Hindlimb muscle (tissue), 1 donor: ENCODE measurements at regions not wholly inside any gene's neighbourhood (a gene's known extent, or its start where the extent isn't known, plus 50 kb on each side); places are given as distances from the start of the nearest gene placed in this dataset.

Experiments used
- DNase-seq: peaks from one replicate; pipeline ENCODE4 v3.0.0-alpha.2; 2013

DNA sequence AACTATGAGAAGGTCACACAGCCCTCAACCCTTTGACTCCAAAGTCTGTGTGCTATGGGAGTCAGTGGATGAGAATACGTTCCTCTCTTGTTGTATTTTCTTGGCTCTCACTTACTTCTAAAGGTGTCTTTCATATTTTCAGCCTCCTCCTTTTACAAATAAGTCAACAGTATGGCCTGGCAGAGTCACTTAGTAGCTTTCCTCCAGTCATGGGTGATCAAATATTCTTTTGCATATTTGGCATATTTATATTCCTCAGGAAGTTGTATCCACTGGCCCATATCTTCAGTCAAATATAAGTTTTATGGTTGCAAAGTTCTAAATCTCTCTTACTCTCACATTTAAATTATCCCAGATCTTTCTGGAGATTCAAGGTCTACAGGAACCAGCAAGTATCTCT lies 327.5 kb downstream of the ETS1 start:
- DNase-seq, result no peak

DNA sequence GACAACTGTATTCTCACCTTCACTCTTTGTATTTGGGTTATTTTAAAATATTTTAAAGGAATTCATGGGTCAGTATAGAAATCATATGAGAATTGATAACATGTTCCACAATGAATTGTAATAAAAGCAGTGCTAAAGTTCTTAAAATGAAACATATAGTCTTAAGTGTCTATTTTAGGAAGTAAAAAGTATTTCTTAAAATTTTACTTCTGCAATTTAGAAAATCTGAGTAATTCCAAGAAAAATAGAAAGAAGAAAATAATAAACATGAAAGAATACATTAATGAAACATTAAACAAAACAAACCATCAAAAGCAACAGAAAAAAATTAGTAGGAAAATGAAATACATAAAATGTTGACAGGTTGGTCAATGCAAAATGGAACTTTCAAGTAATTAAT lies 332.4 kb downstream of the ETS1 start:
- DNase-seq, result no peak

- DNase-seq, result no peak
Measured at GRCh38 chr11:128251140-128251539, 336.2 kb downstream of the ETS1 start.

- DNase-seq, result no peak
Measured at GRCh38 chr11:128250482-128250881, 336.9 kb downstream of the ETS1 start.

DNA sequence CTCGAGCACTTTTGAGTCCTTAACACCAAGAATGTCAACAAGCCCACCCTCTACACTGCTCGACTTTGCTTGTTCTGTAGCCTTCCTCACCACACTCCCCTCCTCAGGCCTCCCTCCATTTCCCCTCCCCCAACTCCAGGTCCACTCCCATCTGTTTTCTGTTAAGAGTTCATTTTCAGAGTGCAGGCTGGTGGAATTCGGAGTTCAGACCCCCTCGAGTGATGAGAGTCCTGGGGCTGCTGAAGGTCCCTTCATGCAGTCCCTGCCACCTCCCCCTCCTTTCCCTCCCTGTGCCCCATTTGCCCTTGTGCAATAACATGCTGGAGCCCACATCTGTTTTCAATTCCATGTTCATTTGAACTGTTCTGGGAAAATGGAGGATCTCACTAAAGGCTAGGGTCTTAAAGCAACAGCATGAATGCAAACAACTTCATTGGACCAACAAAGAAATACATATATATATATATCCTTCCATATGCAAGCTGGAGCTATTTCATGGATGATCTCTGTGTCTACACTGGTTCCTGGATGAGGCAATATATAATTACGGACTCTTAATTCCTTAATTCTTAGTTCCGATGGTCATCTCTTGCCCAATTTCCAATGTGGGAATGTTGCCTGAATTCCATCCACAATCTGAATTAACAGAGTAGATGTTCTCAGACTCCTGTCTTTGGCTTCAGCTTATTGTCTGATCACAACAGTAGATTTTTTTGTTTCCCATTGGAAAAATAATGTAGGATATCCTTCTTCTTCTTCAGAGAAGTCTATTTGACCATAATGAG lies 340.4 kb downstream of the ETS1 start:
- DNase-seq, result no peak

- peak; percentile 53 for DNase-seq
Measured at GRCh38 chr11:128246364-128246801, 341.0 kb downstream of the ETS1 start.

DNA sequence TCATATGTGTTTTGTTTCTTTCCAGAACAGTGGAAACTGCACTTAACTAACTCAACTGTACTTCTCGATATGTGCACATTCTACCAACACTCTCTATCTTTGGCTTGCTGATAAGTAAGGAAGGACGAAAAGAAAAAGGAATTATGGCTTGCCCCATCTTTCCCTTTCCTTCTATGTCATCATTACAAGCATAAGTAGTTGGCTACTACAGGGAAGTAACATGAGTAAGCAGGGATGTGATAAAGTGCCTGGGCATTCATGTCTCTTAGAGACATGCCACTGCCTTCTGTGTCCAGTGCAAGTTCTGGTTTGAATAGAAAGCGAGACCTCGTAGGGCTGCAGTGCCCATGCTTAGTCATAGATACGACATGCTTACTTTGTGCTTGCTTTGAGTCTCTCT lies 342.5 kb downstream of the ETS1 start:
- DNase-seq, result no peak

DNA sequence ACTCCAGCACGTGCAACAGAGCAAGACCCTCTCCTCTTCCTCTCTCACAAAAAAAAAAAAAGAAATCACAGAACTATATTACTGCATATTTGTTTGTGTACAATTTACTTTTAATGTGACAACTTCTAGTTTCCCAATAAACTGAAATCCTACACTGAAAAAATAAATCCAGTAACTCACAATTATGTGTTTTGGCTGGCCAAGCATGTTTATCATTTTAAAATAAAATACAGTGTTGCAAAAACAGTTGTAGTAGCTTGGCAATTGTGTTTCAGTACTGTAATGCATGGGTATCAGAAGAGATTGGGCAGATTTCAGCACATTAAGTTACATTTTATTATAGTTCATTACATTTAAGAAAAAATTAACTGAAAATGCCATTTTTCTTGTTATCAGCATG lies 344.9 kb downstream of the ETS1 start:
- no peak for DNase-seq

GRCh38 chr11:128240546-128240945 lies 346.8 kb downstream of the ETS1 start:
- DNase-seq, result peak; percentile 32

DNA sequence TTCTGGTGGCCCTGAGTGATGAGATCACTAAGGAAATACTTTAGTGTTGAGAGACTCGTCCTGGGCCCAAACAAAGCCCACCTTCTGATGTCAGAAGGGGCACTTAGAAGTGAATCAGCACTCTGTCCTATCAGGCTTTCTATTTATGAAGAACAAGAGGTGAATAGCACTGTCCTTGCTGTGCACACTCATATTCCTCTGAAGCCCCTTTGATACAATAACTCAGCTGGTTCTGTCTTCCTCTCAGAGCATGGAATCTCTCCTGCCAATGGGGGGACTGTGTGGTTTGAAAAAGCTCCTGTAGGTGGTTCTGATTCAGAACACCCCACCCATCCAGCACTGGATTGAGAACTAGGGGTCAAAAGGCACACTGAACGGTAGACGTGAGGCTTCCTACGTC lies 348.1 kb downstream of the ETS1 start:
- DNase-seq, result no peak

DNA sequence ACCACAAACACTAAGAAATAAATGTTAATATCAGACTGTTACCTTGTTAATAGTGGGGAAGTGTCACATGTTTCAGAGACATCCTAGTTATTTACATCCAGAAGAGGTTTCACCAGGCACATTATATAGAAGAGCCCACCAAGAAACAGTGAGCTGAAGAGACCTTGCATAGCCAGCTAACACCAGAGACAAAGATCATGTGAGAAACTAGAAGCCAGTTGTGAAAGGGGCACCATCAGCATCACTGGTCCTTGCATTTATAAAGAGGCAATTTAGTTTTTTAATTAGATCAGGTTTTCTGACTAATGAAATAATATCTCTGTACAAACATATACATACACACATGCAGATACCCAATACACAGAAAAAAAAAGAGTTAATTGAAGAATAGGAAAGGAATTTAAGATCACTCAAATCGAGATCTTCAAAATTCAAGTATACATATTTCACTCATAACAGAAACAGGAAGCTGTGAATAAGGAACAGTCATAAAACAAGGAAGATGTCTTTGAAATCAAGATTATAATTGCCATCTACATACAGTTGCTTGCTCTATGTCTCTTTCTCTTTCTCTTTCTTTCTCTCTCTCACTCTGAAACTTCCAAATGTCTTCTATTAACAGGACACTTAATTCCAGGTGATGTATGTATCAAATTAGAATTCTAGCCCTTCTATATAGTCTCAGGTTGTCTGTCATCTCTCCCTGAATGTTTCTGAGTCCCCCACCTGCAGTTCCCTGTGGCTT lies 348.7 kb downstream of the ETS1 start:
- DNase-seq, result no peak

- DNase-seq, result no peak
Measured at GRCh38 chr11:128236506-128237498, 350.6 kb downstream of the ETS1 start.

GRCh38 chr11:128235958-128236357 lies 351.4 kb downstream of the ETS1 start:
- DNase-seq, result no peak

- DNase-seq, result peak; percentile 30
Measured at GRCh38 chr11:128235426-128235825, 351.9 kb downstream of the ETS1 start.

DNA sequence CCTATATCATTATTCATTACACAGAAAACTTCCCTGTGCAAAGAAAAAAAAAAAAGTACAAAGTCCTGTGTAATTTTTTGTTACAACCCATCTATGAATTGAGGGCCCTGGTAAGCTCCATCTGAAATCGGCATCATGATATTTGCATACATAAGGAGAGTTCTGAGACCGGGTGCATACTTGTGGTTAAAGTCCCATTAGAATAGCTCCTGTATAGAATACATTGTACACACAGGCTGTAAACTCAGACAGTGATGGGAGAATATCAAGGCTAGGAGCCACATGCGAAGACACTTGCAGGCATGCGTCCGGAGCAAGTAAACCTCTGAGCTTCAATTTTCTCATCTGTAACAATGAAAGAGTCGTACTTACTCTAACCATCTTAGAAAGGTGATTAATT lies 353.2 kb downstream of the ETS1 start:
- no peak for DNase-seq

- no peak for DNase-seq
Measured at GRCh38 chr11:128232588-128232987, 354.8 kb downstream of the ETS1 start.

DNA sequence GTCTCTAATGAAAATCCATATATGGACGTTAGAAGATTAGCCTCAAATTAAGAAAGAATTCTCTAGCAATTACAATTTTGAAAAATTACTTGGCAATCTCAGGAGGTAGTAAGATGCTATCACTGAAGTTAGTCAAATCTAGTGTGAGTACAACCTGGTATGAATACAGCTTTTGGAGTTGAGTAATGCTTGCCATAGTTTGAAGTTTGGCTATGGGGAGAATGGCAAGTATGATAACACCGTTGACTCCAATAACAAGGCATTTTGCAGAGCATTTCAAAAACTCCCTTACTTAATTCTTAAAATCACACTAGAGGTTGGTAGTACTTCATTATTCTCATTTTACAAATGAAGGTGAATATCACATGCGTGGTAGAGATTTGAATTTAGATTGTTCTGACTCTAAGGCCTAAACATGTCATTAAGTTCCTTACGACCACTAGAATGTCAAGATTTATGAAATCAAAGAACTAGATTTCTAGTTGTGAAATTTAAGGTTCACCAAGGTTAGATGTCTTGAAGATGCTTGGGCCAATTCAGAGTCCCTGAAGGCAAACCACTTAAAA lies 355.4 kb downstream of the ETS1 start:
- DNase-seq, result no peak

- no peak for DNase-seq
Measured at GRCh38 chr11:128227466-128227865, 359.9 kb downstream of the ETS1 start.

GRCh38 chr11:128226106-128226716 lies 361.1 kb downstream of the ETS1 start:
- DNase-seq, result no peak

GRCh38 chr11:128222245-128222884 lies 365.0 kb downstream of the ETS1 start:
- no peak for DNase-seq

DNA sequence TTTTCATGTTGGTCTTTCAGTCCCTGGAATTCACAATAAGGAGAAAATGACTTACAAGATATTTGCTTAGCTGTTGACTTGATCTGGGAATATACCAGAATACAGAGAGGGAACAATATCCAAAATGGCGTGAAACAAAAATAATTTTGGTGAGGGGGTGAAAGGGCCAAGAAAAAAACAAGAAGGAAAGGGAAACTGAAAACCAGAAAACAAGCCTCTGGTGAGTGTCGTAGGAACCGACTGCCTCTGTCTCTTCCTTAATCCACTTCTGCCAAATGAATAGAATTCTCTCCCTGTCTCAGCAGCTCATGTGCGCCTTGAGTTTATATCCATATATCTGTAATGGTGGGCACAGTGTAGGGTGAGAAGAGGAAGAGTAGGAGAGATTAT lies 367.6 kb downstream of the ETS1 start:
- no peak for DNase-seq

- DNase-seq, result no peak
Measured at GRCh38 chr11:128216198-128216597, 371.2 kb downstream of the ETS1 start.
